Esophagus squamous epithelium (tissue), 5 donors: ENCODE measurements at regions not wholly inside any gene's neighbourhood (a gene's known extent, or its start where the extent isn't known, plus 50 kb on each side); places are given as distances from the start of the nearest gene placed in this dataset.

Experiments used
- DNase-seq: peaks from one replicate; lab custom pipeline; 2025; lab: John Stamatoyannopoulos, UW
- H3K27ac ChIP-seq, 4 donors: fragments of 200-600 bp; sonication (generic); one replicate each; pipeline ENCODE4 v1.5.1; 2016 to 2019; ENCODE audit warnings: mild to moderate bottlenecking in 1 of 4
- H3K27me3 ChIP-seq, 4 donors: fragments of 200-600 bp; sonication (generic); 1 replicate in 3 of 4; 2 replicates in 1 of 4; pipeline versions ENCODE4 v1.5.1 to v1.6.0; 2017 to 2021; ENCODE audit warnings: antibody characterized with exemption in 1 of 4
- H3K36me3 ChIP-seq, 3 donors: fragments of 200-600 bp; sonication (generic); one replicate each; pipeline ENCODE4 v1.5.1; 2016 to 2019
- H3K4me1 ChIP-seq, 3 donors: fragments of 200-600 bp; sonication (generic); one replicate each; pipeline ENCODE4 v1.5.1; 2017 to 2019
- H3K4me3 ChIP-seq, 4 donors: fragments of 200-600 bp; sonication (generic); 1 replicate in 3 of 4; 2 replicates in 1 of 4; pipeline ENCODE4 v1.5.1; 2016 to 2019; ENCODE audit warnings: mild to moderate bottlenecking in 2 of 4, moderate library complexity in 1 of 4
- H3K9me3 ChIP-seq, 3 donors: fragments of 200-600 bp; sonication (generic); one replicate each; pipeline ENCODE4 v1.5.1; 2016 to 2019
- POLR2A ChIP-seq, 4 donors: fragments of 450-650 bp; IDR thresholded peaks; one replicate each; pipeline ENCODE4 v1.6.1; 2017; ENCODE audit warnings: antibody characterized with exemption in 4 of 4, mild to moderate bottlenecking in 4 of 4, moderate library complexity in 3 of 4
- WGBS, 2 donors: methylation state at CpG; one replicate each; pipeline ENCODE4 v1.1.5; 2018; 5-methylcytosine and 5-hydroxymethylcytosine counted together
- intact Hi-C: fragments of 100-400 bp; cut with DNase I; formaldehyde crosslinking; loops from one replicate; pipeline ENCODE4 v1.15.0; 2022
- TF ChIP-seq, protein P1 (sequence below), 6 experiments: fragments of 450-650 bp in 4 of 6; fragments of 200-600 bp in 2 of 6; sonication (generic) in 2 of 6; IDR thresholded peaks; one replicate each; pipeline ENCODE4 v1.5.1; 2016 to 2019; ENCODE audit warnings: antibody characterized with exemption in 6 of 6, mild to moderate bottlenecking in 4 of 6, moderate library complexity in 4 of 6
- donor health status: DM: yes; HTN: yes; CAD: no.

DNA sequence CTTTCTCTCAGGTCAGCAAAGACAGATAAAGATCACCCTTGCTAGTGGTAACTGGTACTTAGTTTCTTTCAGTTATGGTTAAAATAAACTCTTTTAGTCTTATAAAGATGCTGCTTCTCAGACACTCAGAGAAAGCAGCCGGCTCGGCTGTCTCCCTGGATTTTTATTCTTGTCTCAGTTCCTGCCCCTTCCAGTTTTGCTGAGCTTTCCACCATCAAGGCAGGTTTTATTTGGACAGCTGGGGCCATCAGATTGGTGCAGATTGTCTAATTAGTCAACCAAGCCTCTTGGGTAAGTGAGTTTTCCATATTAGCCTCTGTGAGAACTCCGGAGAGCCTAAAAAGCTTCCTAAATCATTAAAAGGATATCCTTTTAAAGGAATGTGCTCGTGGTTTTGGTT lies 130.8 kb upstream of the BMP4 start:
- no peaks in the 10 kb centered on the region for H3K9me3 ChIP-seq
- H3K4me3 ChIP-seq, result no peak overlapping the region
- H3K27me3 ChIP-seq, result no peaks in the 10 kb centered on the region
- H3K27ac ChIP-seq, result no peak overlapping the region
- TF ChIP-seq POLR2A (IDR thresholded peaks at IDR 0.05), result no peak
- TF ChIP-seq, protein P1, sequence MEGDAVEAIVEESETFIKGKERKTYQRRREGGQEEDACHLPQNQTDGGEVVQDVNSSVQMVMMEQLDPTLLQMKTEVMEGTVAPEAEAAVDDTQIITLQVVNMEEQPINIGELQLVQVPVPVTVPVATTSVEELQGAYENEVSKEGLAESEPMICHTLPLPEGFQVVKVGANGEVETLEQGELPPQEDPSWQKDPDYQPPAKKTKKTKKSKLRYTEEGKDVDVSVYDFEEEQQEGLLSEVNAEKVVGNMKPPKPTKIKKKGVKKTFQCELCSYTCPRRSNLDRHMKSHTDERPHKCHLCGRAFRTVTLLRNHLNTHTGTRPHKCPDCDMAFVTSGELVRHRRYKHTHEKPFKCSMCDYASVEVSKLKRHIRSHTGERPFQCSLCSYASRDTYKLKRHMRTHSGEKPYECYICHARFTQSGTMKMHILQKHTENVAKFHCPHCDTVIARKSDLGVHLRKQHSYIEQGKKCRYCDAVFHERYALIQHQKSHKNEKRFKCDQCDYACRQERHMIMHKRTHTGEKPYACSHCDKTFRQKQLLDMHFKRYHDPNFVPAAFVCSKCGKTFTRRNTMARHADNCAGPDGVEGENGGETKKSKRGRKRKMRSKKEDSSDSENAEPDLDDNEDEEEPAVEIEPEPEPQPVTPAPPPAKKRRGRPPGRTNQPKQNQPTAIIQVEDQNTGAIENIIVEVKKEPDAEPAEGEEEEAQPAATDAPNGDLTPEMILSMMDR (IDR thresholded peaks at IDR 0.05), result no peak
- 54% methylated on average over 4 of the region's 4 CpGs for WGBS, 2 donors
- H3K36me3 ChIP-seq, result no peaks in the 10 kb centered on the region
- intact Hi-C loops, result no loop called here
- H3K4me1 ChIP-seq, result no peaks in the 10 kb centered on the region
- no peak for DNase-seq

DNA sequence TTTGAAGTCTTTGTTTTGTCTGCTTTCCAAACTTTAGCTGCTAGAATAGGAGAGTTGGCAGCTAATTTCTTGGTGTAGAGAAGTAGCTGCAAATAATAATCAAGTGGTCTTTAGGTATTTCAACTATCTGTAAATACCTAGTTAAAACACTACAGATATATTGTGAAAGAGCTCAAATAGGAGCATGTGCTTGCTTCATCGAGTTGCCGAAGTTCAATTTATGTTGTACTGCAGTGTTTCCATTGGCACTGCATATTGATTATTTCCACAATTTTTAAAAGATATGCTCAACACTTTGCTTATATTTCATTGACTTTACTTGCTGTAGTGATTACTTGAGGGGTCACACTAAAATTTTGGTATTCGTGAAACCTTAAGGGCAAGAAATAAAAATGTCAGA lies 131.6 kb upstream of the BMP4 start:
- Histone ChIP-seq H3K27me3 (no peaks in the 10 kb centered on the region), H3K4me1 (no peaks in the 10 kb centered on the region), H3K36me3 (no peaks in the 10 kb centered on the region), H3K4me3 (no peak overlapping the region), H3K9me3 (peaks cover 0 to 5% (median 0%) of the 10 kb centered on the region in 3 donors), H3K27ac (no peak overlapping the region)
- 83 to 94% methylated on average over 3 of the region's 3 CpGs for WGBS, 2 donors
- DNase-seq, result no peak
- intact Hi-C loops, result no loop called here
- TF ChIP-seq POLR2A (IDR thresholded peaks at IDR 0.05), result no peak
- TF ChIP-seq, protein P1 (IDR thresholded peaks at IDR 0.05), result no peak

DNA sequence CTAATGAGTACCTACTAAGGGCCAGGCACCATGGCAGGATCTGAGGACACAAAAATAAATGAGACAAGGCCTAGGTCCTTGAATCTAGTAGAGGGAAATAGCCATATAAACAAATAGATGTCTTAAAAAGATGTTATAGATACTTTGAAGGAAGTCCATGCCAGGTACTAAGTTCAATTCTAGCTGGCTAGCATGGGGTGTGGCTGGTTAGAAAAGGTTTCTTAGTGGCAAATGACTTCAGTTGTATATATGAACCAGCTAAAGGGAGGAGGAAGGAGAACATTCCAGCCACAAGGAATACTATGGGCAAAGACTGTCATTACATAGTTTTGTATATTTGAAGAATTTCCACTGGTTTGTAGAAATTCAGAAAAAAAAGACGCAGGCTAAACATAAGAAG lies 133.6 kb upstream of the BMP4 start:
- H3K4me1 ChIP-seq, result no peaks in the 10 kb centered on the region
- intact Hi-C loops, result no loop called here
- H3K27ac ChIP-seq, result no peak overlapping the region
- no peak for DNase-seq
- WGBS, 2 donors, result 73 to 78% methylated on average over 1 of the region's 1 CpG
- H3K36me3 ChIP-seq, result no peaks in the 10 kb centered on the region
- H3K9me3 ChIP-seq, result peaks cover 0 to 14% (median 13%) of the 10 kb centered on the region in 3 donors
- no peak overlapping the region for H3K4me3 ChIP-seq
- no peaks in the 10 kb centered on the region for H3K27me3 ChIP-seq
- no peak for TF ChIP-seq POLR2A (IDR thresholded peaks at IDR 0.05)
- TF ChIP-seq, protein P1 (IDR thresholded peaks at IDR 0.05), result no peak

DNA sequence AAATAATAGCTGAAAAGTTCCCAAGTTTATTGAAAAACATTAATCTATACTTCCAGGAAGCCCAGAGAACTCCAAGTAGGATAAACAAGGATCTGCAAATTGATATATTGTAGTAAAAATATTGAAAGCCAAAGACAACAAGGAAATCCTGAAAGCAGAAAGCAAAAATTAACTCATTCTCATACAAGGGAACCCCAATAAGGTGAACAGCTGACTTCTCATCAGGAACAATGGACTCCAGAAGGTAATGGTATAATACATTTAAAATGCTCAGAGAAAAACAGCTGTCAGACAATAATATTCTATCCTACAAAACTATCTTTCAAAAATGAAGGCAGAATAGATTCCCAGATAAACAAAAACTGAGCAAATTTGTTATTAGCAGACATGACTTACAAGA lies 138.1 kb upstream of the BMP4 start:
- intact Hi-C loops, result no loop called here
- Histone ChIP-seq H3K4me3 (no peak overlapping the region), H3K4me1 (no peaks in the 10 kb centered on the region), H3K9me3 (peaks cover 0 to 14% (median 13%) of the 10 kb centered on the region in 3 donors), H3K27ac (no peak overlapping the region), H3K27me3 (no peaks in the 10 kb centered on the region), H3K36me3 (no peaks in the 10 kb centered on the region)
- TF ChIP-seq POLR2A (IDR thresholded peaks at IDR 0.05), result no peak
- DNase-seq, result no peak

DNA sequence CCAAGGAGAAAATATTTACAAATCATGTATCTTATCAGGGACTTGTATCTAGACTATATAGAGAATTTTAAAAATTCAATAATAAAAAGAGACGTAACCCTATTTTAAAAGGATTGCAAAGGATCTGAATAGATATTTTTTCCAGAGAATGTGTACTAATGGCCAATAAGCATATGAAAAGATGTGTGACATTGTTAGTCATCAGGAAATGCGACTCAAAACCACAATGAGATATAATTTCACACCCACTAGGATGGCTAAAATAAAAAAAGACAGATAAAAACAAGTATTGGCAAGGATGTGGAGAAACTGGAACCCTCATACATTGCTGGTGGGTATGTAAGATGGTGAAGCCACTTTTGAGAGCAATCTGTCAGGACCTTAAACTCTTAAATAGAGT lies 141.9 kb upstream of the BMP4 start:
- DNase-seq, result no peak
- intact Hi-C loops, result no loop called here
- Histone ChIP-seq H3K27me3 (no peaks in the 10 kb centered on the region), H3K9me3 (peaks cover 0 to 13% (median 9%) of the 10 kb centered on the region in 3 donors), H3K36me3 (no peaks in the 10 kb centered on the region), H3K27ac (no peak overlapping the region), H3K4me3 (no peak overlapping the region), H3K4me1 (no peaks in the 10 kb centered on the region)
- TF ChIP-seq, protein P1 (IDR thresholded peaks at IDR 0.05), result no peak
- no peak for TF ChIP-seq POLR2A (IDR thresholded peaks at IDR 0.05)
- 69 to 73% methylated on average over 2 of the region's 2 CpGs for WGBS, 2 donors

DNA sequence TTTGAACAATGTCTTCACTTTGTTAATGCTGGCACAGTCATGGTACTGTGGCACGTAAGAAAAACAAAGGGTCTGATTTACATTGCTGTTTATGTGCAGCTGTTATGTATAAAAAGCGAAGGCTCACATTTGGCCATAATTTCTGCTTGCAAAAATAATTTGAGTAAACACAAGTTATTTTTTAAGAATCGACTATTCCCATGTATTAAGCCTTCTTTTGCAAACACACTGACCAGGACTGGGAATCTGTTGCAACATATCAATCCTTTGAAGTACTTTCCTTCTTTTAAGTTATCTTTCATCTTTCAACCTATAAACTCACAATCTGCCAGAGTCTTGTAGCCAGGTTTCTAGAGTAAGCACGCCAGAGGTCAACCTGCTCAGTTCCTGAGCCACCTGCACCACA lies 145.4 kb upstream of the BMP4 start:
- Histone ChIP-seq H3K27me3 (no peaks in the 10 kb centered on the region), H3K27ac (no peak overlapping the region), H3K4me1 (peaks cover 0 to 11% (median 7%) of the 10 kb centered on the region in 3 donors), H3K36me3 (no peaks in the 10 kb centered on the region), H3K4me3 (no peak overlapping the region), H3K9me3 (no peaks in the 10 kb centered on the region)
- no peak for DNase-seq
- 60 to 64% methylated on average over 4 of the region's 4 CpGs for WGBS, 2 donors
- intact Hi-C loops, result no loop called here
- no peak for TF ChIP-seq POLR2A (IDR thresholded peaks at IDR 0.05)
- TF ChIP-seq, protein P1 (IDR thresholded peaks at IDR 0.05), result no peak
